SK-N-SH treated with all-trans-retinoic acid at 6 μM for 48 hours (cell line): ENCODE measurements at regions not wholly inside any gene's neighbourhood (a gene's known extent, or its start where the extent isn't known, plus 50 kb on each side); places are given as distances from the start of the nearest gene placed in this dataset.

ENCODE experiments used
- ATAC-seq: fragments of 200-7000 bp; cut with Tn5 transposase; 3 replicates; pipeline ENCODE4 v1.9.1; 2020; ENCODE audit warnings: mild to moderate bottlenecking, moderate library complexity
- ARNTL ChIP-seq: fragments of 450-650 bp; formaldehyde crosslinking; IDR thresholded peaks from 2 replicates; pipeline ENCODE4 v1.5.0; 2020; ENCODE audit warnings: low read depth, mild to moderate bottlenecking, moderate library complexity, borderline replicate concordance
- BACH2 ChIP-seq: fragments of 250-450 bp; sonication (Bioruptor Pico); IDR thresholded peaks from 2 replicates; pipeline ENCODE4 v1.9.0; 2021; ENCODE audit warnings: mild to moderate bottlenecking, borderline replicate concordance
- CSDC2 ChIP-seq: fragments of 250-450 bp; sonication (Bioruptor Pico); IDR thresholded peaks from 2 replicates; pipeline ENCODE4 v1.5.0; 2020; ENCODE audit warnings: mild to moderate bottlenecking, moderate library complexity
- CSRNP3 ChIP-seq: fragments of 250-450 bp; sonication (Bioruptor Pico); IDR thresholded peaks from 2 replicates; pipeline ENCODE4 v1.5.1; 2021; ENCODE audit warnings: mild to moderate bottlenecking, moderate library complexity
- ESRRG ChIP-seq: fragments of 250-450 bp; sonication (Bioruptor Pico); IDR thresholded peaks from 2 replicates; pipeline ENCODE4 v1.6.1; 2021; ENCODE audit warnings: mild to moderate bottlenecking
- GLIS3 ChIP-seq: fragments of 250-450 bp; sonication (Bioruptor Pico); IDR thresholded peaks from 2 replicates; pipeline ENCODE4 v1.5.0; 2020; ENCODE audit warnings: mild to moderate bottlenecking, moderate library complexity
- ISL1 ChIP-seq: fragments of 250-450 bp; sonication (Bioruptor Pico); IDR thresholded peaks from 2 replicates; pipeline ENCODE4 v2.1.2; 2022; ENCODE audit warnings: mild to moderate bottlenecking, moderate library complexity
- OSR1 ChIP-seq: fragments of 250-450 bp; sonication (Bioruptor Pico); IDR thresholded peaks from 2 replicates; pipeline ENCODE4 v1.8.0; 2022; ENCODE audit warnings: moderate library complexity, mild to moderate bottlenecking, inconsistent platforms
- PATZ1 ChIP-seq: fragments of 250-450 bp; sonication (Bioruptor Pico); IDR thresholded peaks from 2 replicates; pipeline ENCODE4 v1.8.0; 2020; ENCODE audit warnings: mild to moderate bottlenecking, moderate library complexity, borderline replicate concordance
- POU6F1 ChIP-seq: fragments of 250-450 bp; sonication (Bioruptor Pico); IDR thresholded peaks from 2 replicates; pipeline ENCODE4 v1.8.0; 2021; ENCODE audit warnings: low read depth, mild to moderate bottlenecking, moderate library complexity, borderline replicate concordance
- PPARA ChIP-seq: fragments of 250-450 bp; sonication (Bioruptor Pico); IDR thresholded peaks from 2 replicates; pipeline ENCODE4 v1.5.0; 2020; ENCODE audit warnings: mild to moderate bottlenecking, borderline replicate concordance
- SNAI2 ChIP-seq: fragments of 250-450 bp; sonication (Bioruptor Pico); IDR thresholded peaks from 2 replicates; pipeline ENCODE4 v1.5.0; 2020; ENCODE audit warnings: mild to moderate bottlenecking, moderate library complexity
- TCF4 ChIP-seq: fragments of 250-450 bp; sonication (Bioruptor Pico); IDR thresholded peaks from 2 replicates; pipeline ENCODE4 v1.8.0; 2021; ENCODE audit warnings: mild to moderate bottlenecking, moderate library complexity, borderline replicate concordance
- TSHZ2 ChIP-seq: fragments of 250-450 bp; sonication (Bioruptor Pico); IDR thresholded peaks from 2 replicates; pipeline ENCODE4 v1.5.0; 2020; ENCODE audit warnings: mild to moderate bottlenecking, moderate library complexity
- ZC3H10 ChIP-seq: fragments of 250-450 bp; sonication (Bioruptor Pico); IDR thresholded peaks from 2 replicates; pipeline ENCODE4 v1.5.1; 2021; ENCODE audit warnings: mild to moderate bottlenecking, moderate library complexity
- ZFP3 ChIP-seq: fragments of 250-450 bp; sonication (Bioruptor Pico); IDR thresholded peaks from 2 replicates; pipeline ENCODE4 v1.5.0; 2020; ENCODE audit warnings: mild to moderate bottlenecking, moderate library complexity
- ZNF565 ChIP-seq: fragments of 450-650 bp; formaldehyde crosslinking; conservative IDR thresholded peaks from 2 replicates; pipeline ENCODE4 v1.5.0; 2020; ENCODE audit warnings: low read depth, mild to moderate bottlenecking, moderate library complexity
- ZNF70 ChIP-seq: fragments of 450-650 bp; formaldehyde crosslinking; IDR thresholded peaks from 2 replicates; pipeline ENCODE4 v1.5.0; 2020; ENCODE audit warnings: mild to moderate bottlenecking, moderate library complexity
- ZNF8 ChIP-seq: fragments of 450-650 bp; formaldehyde crosslinking; IDR thresholded peaks from 2 replicates; pipeline ENCODE4 v1.5.0; 2020; ENCODE audit warnings: mild to moderate bottlenecking, moderate library complexity

- no peak for ATAC-seq
These were observed 484.0 kb upstream of the ID2 start for GRCh38 chr2:8197825-8198224.

GRCh38 chr2:8198766-8199382 is 483.0 kb upstream of the ID2 start:
- no peak for ATAC-seq
- TF ChIP-seq ARNTL, result no peak

More at GRCh38 chr2:8197825-8198224, 484.0 kb upstream of the ID2 start:
- no peak for TF ChIP-seq TCF4
- TF ChIP-seq ZNF8 (CRISPR knock-in tag), result no peak
- TF ChIP-seq PATZ1 (CRISPR knock-in tag), result no peak
- TF ChIP-seq GLIS3, result no peak
- TF ChIP-seq POU6F1, result no peak
- no peak for TF ChIP-seq TSHZ2 (CRISPR knock-in tag)
- TF ChIP-seq ZFP3 (CRISPR knock-in tag), result no peak

GRCh38 chr2:8202132-8202531 is 479.7 kb upstream of the ID2 start:
- TF ChIP-seq SNAI2 (CRISPR knock-in tag) (no peak), PPARA (CRISPR knock-in tag) (no peak), CSDC2 (CRISPR knock-in tag) (no peak), ZNF70 (no peak), ESRRG (CRISPR knock-in tag) (no peak), PATZ1 (CRISPR knock-in tag) (no peak), OSR1 (no peak), CSRNP3 (no peak), ISL1 (CRISPR knock-in tag) (no peak)
- ATAC-seq, result no peak

- peak; percentile 70 for ATAC-seq
- TF ChIP-seq ZNF565 (CRISPR knock-in tag), result no peak
- 0 out of 2 replicates have a peak, but pooled peaks have one; percentile 35 for TF ChIP-seq ZFP3 (CRISPR knock-in tag)
These were observed 478.5 kb upstream of the ID2 start for GRCh38 chr2:8203364-8203763.

GRCh38 chr2:8204711-8205110 is 477.1 kb upstream of the ID2 start:
- no peak for ATAC-seq
- no peak for TF ChIP-seq PPARA (CRISPR knock-in tag)
- no peak for TF ChIP-seq ZNF8 (CRISPR knock-in tag)
- no peak for TF ChIP-seq ISL1 (CRISPR knock-in tag)
- no peak for TF ChIP-seq GLIS3
- TF ChIP-seq ZFP3 (CRISPR knock-in tag), result no peak
- no peak for TF ChIP-seq PATZ1 (CRISPR knock-in tag)
- no peak for TF ChIP-seq ARNTL
- no peak for TF ChIP-seq CSDC2 (CRISPR knock-in tag)
- no peak for TF ChIP-seq ZNF70
- TF ChIP-seq OSR1, result no peak
- TF ChIP-seq ZNF565 (CRISPR knock-in tag), result no peak
- TF ChIP-seq TCF4, result no peak
- TF ChIP-seq ZC3H10 (CRISPR knock-in tag), result no peak
- no peak for TF ChIP-seq BACH2 (CRISPR knock-in tag)
- TF ChIP-seq SNAI2 (CRISPR knock-in tag), result no peak
